ENCODE measurements at regions not wholly inside any gene's neighbourhood (a gene's known extent, or its start where the extent isn't known, plus 50 kb on each side); places are given as distances from the start of the nearest gene placed in this dataset.

- TF ChIP-seq CTCF (IDR thresholded peaks at IDR 0.05) (no peak), TCF7L2 (IDR thresholded peaks at IDR 0.05; ENCODE audit: low read depth, low read length) (no peak), POLR2AphosphoS5 (IDR thresholded peaks at IDR 0.05; ENCODE audit: low read depth, low read length) (no peak)
Measured at GRCh38 chr1:234913771-234914170, 214.9 kb downstream of the TOMM20 start.

Measured in Panc1 (cell line).